ENCODE measurements at regions not wholly inside any gene's neighbourhood (a gene's known extent, or its start where the extent isn't known, plus 50 kb on each side); places are given as distances from the start of the nearest gene placed in this dataset.
"Not testable (repeated sequence)": the region's sequence is repeated elsewhere in the genome, so short reads cannot be mapped to it uniquely, and the experiment has no call there.

- no peaks in the 10 kb centered on the region for H3K79me2 ChIP-seq (ENCODE audit: low read length)
- no peaks in the 10 kb centered on the region for H3K4me1 ChIP-seq (ENCODE audit: low read length)
- H3K9me3 ChIP-seq (replicated peaks; ENCODE audit: insufficient read depth, low read length), result no peaks in the 10 kb centered on the region
- H2AFZ ChIP-seq (ENCODE audit: low read length), result no peak overlapping the region
- TF ChIP-seq EZH2phosphoT487 (IDR thresholded peaks at IDR 0.05; ENCODE audit: low read length), result no peak
- TF ChIP-seq EZH2 (optimal IDR thresholded peaks at IDR 0.05; ENCODE audit: low read depth, low read length), result no peak
- TF ChIP-seq CTCF (IDR thresholded peaks at IDR 0.05; ENCODE audit: low read length), result no peak
- H4K20me1 ChIP-seq (ENCODE audit: insufficient read depth, low read length), result no peaks in the 10 kb centered on the region
- no peak overlapping the region for H3K4me3 ChIP-seq (ENCODE audit: low read length)
- H3K9me2 ChIP-seq (replicated peaks; ENCODE audit: insufficient read depth, low read length), result no peaks in the 10 kb centered on the region
- no peaks in the 10 kb centered on the region for H3K36me3 ChIP-seq (replicated peaks; ENCODE audit: insufficient read depth, low read length)
- H3K9ac ChIP-seq (ENCODE audit: low read length), result no peak overlapping the region
- no peak overlapping the region for H3K4me2 ChIP-seq (ENCODE audit: low read depth, low read length)
- no peaks in the 10 kb centered on the region for H3F3A ChIP-seq (ENCODE audit: insufficient read depth, low read length)
- no peak overlapping the region for H3K27ac ChIP-seq (ENCODE audit: low read length)
- no peak for DNase-seq
- H3K27me3 ChIP-seq (replicated peaks; ENCODE audit: insufficient read depth, low read length), result no peaks in the 10 kb centered on the region
Measured at GRCh38 chrX:125475482-125475881, 155.8 kb downstream of the TEX13C start.

GRCh38 chrX:125492439-125492838 lies 172.8 kb downstream of the TEX13C start:
- Histone ChIP-seq H3K9me2 (replicated peaks; ENCODE audit: insufficient read depth, low read length) (no peaks in the 10 kb centered on the region), H3K4me1 (ENCODE audit: low read length) (no peaks in the 10 kb centered on the region), H3K27me3 (replicated peaks; ENCODE audit: insufficient read depth, low read length) (no peaks in the 10 kb centered on the region), H3K4me2 (ENCODE audit: low read depth, low read length) (no peak overlapping the region), H3K9me3 (replicated peaks; ENCODE audit: insufficient read depth, low read length) (no peaks in the 10 kb centered on the region), H3K27ac (ENCODE audit: low read length) (no peak overlapping the region), H3K9ac (ENCODE audit: low read length) (no peak overlapping the region), H4K20me1 (ENCODE audit: insufficient read depth, low read length) (no peaks in the 10 kb centered on the region), H2AFZ (ENCODE audit: low read length) (no peak overlapping the region), H3F3A (ENCODE audit: insufficient read depth, low read length) (no peaks in the 10 kb centered on the region), H3K79me2 (ENCODE audit: low read length) (no peaks in the 10 kb centered on the region), H3K36me3 (replicated peaks; ENCODE audit: insufficient read depth, low read length) (no peaks in the 10 kb centered on the region), H3K4me3 (ENCODE audit: low read length) (no peak overlapping the region)
- no peak for DNase-seq
- TF ChIP-seq CTCF (IDR thresholded peaks at IDR 0.05; ENCODE audit: low read length) (no peak), EZH2phosphoT487 (IDR thresholded peaks at IDR 0.05; ENCODE audit: low read length) (no peak), EZH2 (optimal IDR thresholded peaks at IDR 0.05; ENCODE audit: low read depth, low read length) (no peak)

GRCh38 chrX:125493004-125493403 lies 173.3 kb downstream of the TEX13C start:
- not testable (repeated sequence) for H3K9ac ChIP-seq (ENCODE audit: low read length); H2AFZ ChIP-seq (ENCODE audit: low read length); DNase-seq; H3K4me3 ChIP-seq (ENCODE audit: low read length); H3K79me2 ChIP-seq (ENCODE audit: low read length); H3K9me3 ChIP-seq (replicated peaks; ENCODE audit: insufficient read depth, low read length); H4K20me1 ChIP-seq (ENCODE audit: insufficient read depth, low read length); H3F3A ChIP-seq (ENCODE audit: insufficient read depth, low read length); H3K27ac ChIP-seq (ENCODE audit: low read length); H3K4me2 ChIP-seq (ENCODE audit: low read depth, low read length); H3K4me1 ChIP-seq (ENCODE audit: low read length); H3K9me2 ChIP-seq (replicated peaks; ENCODE audit: insufficient read depth, low read length); H3K36me3 ChIP-seq (replicated peaks; ENCODE audit: insufficient read depth, low read length); H3K27me3 ChIP-seq (replicated peaks; ENCODE audit: insufficient read depth, low read length)

- no peak overlapping the region for H3K9ac ChIP-seq (ENCODE audit: low read length)
- no peak for DNase-seq
- H3K4me3 ChIP-seq (ENCODE audit: low read length), result no peak overlapping the region
- H3K9me3 ChIP-seq (replicated peaks; ENCODE audit: insufficient read depth, low read length), result no peaks in the 10 kb centered on the region
- no peak overlapping the region for H3K4me2 ChIP-seq (ENCODE audit: low read depth, low read length)
- H3K27me3 ChIP-seq (replicated peaks; ENCODE audit: insufficient read depth, low read length), result no peaks in the 10 kb centered on the region
- TF ChIP-seq EZH2phosphoT487 (IDR thresholded peaks at IDR 0.05; ENCODE audit: low read length), result no peak
- TF ChIP-seq EZH2 (optimal IDR thresholded peaks at IDR 0.05; ENCODE audit: low read depth, low read length), result no peak
- TF ChIP-seq CTCF (IDR thresholded peaks at IDR 0.05; ENCODE audit: low read length), result no peak
- no peaks in the 10 kb centered on the region for H3K79me2 ChIP-seq (ENCODE audit: low read length)
- H3K4me1 ChIP-seq (ENCODE audit: low read length), result no peaks in the 10 kb centered on the region
- no peaks in the 10 kb centered on the region for H3K36me3 ChIP-seq (replicated peaks; ENCODE audit: insufficient read depth, low read length)
- H3K27ac ChIP-seq (ENCODE audit: low read length), result no peak overlapping the region
- H2AFZ ChIP-seq (ENCODE audit: low read length), result no peak overlapping the region
- no peaks in the 10 kb centered on the region for H4K20me1 ChIP-seq (ENCODE audit: insufficient read depth, low read length)
- H3K9me2 ChIP-seq (replicated peaks; ENCODE audit: insufficient read depth, low read length), result no peaks in the 10 kb centered on the region
- no peaks in the 10 kb centered on the region for H3F3A ChIP-seq (ENCODE audit: insufficient read depth, low read length)
Measured at GRCh38 chrX:125497667-125498066, 178.0 kb downstream of the TEX13C start.

Measured in MM.1S (cell line).